Suprapubic skin (tissue), 4 donors: ENCODE measurements at regions not wholly inside any gene's neighbourhood (a gene's known extent, or its start where the extent isn't known, plus 50 kb on each side); places are given as distances from the start of the nearest gene placed in this dataset.

Experiments
- EP300 ChIP-seq: sonication (generic); formaldehyde crosslinking; IDR thresholded peaks from one replicate; pipeline ENCODE4 v1.6.1; 2017; ENCODE audit warnings: antibody characterized with exemption
- POLR2A ChIP-seq, 2 donors: fragments of 450-650 bp; IDR thresholded peaks; one replicate each; pipeline ENCODE4 v1.6.1; 2017; ENCODE audit warnings: antibody characterized with exemption in 2 of 2, mild to moderate bottlenecking in 2 of 2, moderate library complexity in 2 of 2
- POLR2AphosphoS5 ChIP-seq, 3 donors: sonication (generic); formaldehyde crosslinking; IDR thresholded peaks; one replicate each; pipeline ENCODE4 v1.6.1; 2017; ENCODE audit warnings: antibody characterized with exemption in 3 of 3
- TF ChIP-seq, protein P1 (sequence below), 2 donors: fragments of 200-600 bp in 1 of 2; fragments of 450-650 bp in 1 of 2; sonication (generic) in 1 of 2; IDR thresholded peaks; one replicate each; pipeline ENCODE4 v1.5.1; 2016 to 2019; ENCODE audit warnings: antibody characterized with exemption in 2 of 2, mild to moderate bottlenecking in 1 of 2, moderate library complexity in 1 of 2

DNA sequence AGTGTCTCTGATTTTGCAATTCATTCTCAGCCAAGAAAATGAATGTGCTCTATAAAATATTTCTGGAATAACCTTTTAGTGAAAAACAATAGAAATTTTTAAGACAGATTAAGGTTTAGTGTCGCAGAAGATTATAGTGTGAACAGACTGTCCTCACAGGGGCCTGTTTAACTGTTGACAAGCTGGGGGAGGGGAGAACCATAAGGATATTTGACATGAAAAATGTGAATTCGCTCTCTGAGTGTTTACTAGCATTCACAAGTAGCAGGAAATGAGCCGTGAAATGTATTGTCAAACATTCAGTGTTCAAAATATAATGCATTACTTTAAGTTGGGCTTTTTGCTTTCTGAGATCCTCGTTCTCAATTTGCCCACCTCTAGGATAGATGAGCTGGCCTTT lies 134.8 kb upstream of the TSHZ2 start:
- TF ChIP-seq POLR2AphosphoS5 (IDR thresholded peaks at IDR 0.05) (no peak), POLR2A (IDR thresholded peaks at IDR 0.05) (no peak), EP300 (no peak)
- TF ChIP-seq, protein P1, sequence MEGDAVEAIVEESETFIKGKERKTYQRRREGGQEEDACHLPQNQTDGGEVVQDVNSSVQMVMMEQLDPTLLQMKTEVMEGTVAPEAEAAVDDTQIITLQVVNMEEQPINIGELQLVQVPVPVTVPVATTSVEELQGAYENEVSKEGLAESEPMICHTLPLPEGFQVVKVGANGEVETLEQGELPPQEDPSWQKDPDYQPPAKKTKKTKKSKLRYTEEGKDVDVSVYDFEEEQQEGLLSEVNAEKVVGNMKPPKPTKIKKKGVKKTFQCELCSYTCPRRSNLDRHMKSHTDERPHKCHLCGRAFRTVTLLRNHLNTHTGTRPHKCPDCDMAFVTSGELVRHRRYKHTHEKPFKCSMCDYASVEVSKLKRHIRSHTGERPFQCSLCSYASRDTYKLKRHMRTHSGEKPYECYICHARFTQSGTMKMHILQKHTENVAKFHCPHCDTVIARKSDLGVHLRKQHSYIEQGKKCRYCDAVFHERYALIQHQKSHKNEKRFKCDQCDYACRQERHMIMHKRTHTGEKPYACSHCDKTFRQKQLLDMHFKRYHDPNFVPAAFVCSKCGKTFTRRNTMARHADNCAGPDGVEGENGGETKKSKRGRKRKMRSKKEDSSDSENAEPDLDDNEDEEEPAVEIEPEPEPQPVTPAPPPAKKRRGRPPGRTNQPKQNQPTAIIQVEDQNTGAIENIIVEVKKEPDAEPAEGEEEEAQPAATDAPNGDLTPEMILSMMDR (IDR thresholded peaks at IDR 0.05), result no peak
